ENCODE measurements at regions not wholly inside any gene's neighbourhood (a gene's known extent, or its start where the extent isn't known, plus 50 kb on each side); places are given as distances from the start of the nearest gene placed in this dataset.

GRCh38 chr1:213512316-213512715, 461.3 kb downstream of the RPS6KC1 start:
- TF ChIP-seq POLR2A (IDR thresholded peaks at IDR 0.05) = no peak
- no peak for TF ChIP-seq CTCF (IDR thresholded peaks at IDR 0.05)
- no peak for TF ChIP-seq POLR2AphosphoS5 (IDR thresholded peaks at IDR 0.05; ENCODE audit: insufficient read depth in 1 of 2, low read depth in 1 of 2)
